ENCODE measurements at regions not wholly inside any gene's neighbourhood (a gene's known extent, or its start where the extent isn't known, plus 50 kb on each side); places are given as distances from the start of the nearest gene placed in this dataset.
"Not testable (repeated sequence)": the region's sequence is repeated elsewhere in the genome, so short reads cannot be mapped to it uniquely, and the experiment has no call there.

GRCh38 chr1:187848321-187848720 lies 1019.6 kb downstream of the PLA2G4A start:
- no peak for TF ChIP-seq CTCF (IDR thresholded peaks at IDR 0.05; ENCODE audit: borderline replicate concordance, control extremely low read depth, extremely low read depth, insufficient read depth, missing control alignments)
- no peak for DNase-seq (ENCODE audit: low spot score)
- in situ Hi-C loops (cut with MboI; ENCODE audit: low sequenced_read_pairs, unreplicated experiment) = no loop called here

GRCh38 chr1:187850146-187850545 lies 1021.4 kb downstream of the PLA2G4A start:
- DNase-seq (ENCODE audit: low spot score); in situ Hi-C loops (cut with MboI; ENCODE audit: low sequenced_read_pairs, unreplicated experiment): not testable (repeated sequence)

GRCh38 chr1:187853505-187853904 lies 1024.8 kb downstream of the PLA2G4A start:
- no peak for DNase-seq (ENCODE audit: low spot score)
- TF ChIP-seq CTCF (IDR thresholded peaks at IDR 0.05; ENCODE audit: borderline replicate concordance, control extremely low read depth, extremely low read depth, insufficient read depth, missing control alignments) = no peak
- in situ Hi-C loops (cut with MboI; ENCODE audit: low sequenced_read_pairs, unreplicated experiment) = no loop called here

GRCh38 chr1:187854457-187854856 lies 1025.7 kb downstream of the PLA2G4A start:
- DNase-seq (ENCODE audit: low spot score) = no peak
- in situ Hi-C loops (cut with MboI; ENCODE audit: low sequenced_read_pairs, unreplicated experiment) = no loop called here
- no peak for TF ChIP-seq CTCF (IDR thresholded peaks at IDR 0.05; ENCODE audit: borderline replicate concordance, control extremely low read depth, extremely low read depth, insufficient read depth, missing control alignments)

GRCh38 chr1:187862506-187862905 lies 1033.8 kb downstream of the PLA2G4A start:
- in situ Hi-C loops (cut with MboI; ENCODE audit: low sequenced_read_pairs, unreplicated experiment) = no loop called here
- DNase-seq (ENCODE audit: low spot score) = no peak
- no peak for TF ChIP-seq CTCF (IDR thresholded peaks at IDR 0.05; ENCODE audit: borderline replicate concordance, control extremely low read depth, extremely low read depth, insufficient read depth, missing control alignments)

GRCh38 chr1:187870552-187870951 lies 1041.8 kb downstream of the PLA2G4A start:
- TF ChIP-seq CTCF (IDR thresholded peaks at IDR 0.05; ENCODE audit: borderline replicate concordance, control extremely low read depth, extremely low read depth, insufficient read depth, missing control alignments) = no peak
- in situ Hi-C loops (cut with MboI; ENCODE audit: low sequenced_read_pairs, unreplicated experiment) = no loop called here
- no peak for DNase-seq (ENCODE audit: low spot score)

- no peak for DNase-seq (ENCODE audit: low spot score)
- TF ChIP-seq CTCF (IDR thresholded peaks at IDR 0.05; ENCODE audit: borderline replicate concordance, control extremely low read depth, extremely low read depth, insufficient read depth, missing control alignments) = no peak
- in situ Hi-C loops (cut with MboI; ENCODE audit: low sequenced_read_pairs, unreplicated experiment) = no loop called here
Observed at GRCh38 chr1:187871177-187871845, 1042.6 kb downstream of the PLA2G4A start.

Measured in GM13976 (cell line).